ENCODE measurements at regions not wholly inside any gene's neighbourhood (a gene's known extent, or its start where the extent isn't known, plus 50 kb on each side); places are given as distances from the start of the nearest gene placed in this dataset.

DNA sequence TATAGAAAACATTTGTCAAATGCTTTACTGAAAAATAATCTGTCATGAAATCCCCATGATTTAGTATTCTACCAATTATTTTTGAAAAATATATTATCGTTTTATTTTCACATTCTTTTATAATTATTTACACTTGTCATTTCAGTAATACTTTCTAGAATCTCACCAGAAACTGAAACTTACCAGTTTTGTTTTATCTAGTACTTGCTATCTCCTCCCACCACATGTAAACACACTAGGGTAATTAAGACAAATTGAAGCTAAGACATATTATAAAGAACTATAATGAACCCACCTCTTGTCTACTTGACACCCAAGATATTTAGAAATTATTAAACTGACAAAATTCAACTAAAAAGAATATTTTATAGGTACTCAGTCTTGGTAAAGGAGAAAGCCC, 51.5 kb upstream of the GRM3 start:
- no peak for DNase-seq (ENCODE audit: low read depth)
- TF ChIP-seq, protein P1, sequence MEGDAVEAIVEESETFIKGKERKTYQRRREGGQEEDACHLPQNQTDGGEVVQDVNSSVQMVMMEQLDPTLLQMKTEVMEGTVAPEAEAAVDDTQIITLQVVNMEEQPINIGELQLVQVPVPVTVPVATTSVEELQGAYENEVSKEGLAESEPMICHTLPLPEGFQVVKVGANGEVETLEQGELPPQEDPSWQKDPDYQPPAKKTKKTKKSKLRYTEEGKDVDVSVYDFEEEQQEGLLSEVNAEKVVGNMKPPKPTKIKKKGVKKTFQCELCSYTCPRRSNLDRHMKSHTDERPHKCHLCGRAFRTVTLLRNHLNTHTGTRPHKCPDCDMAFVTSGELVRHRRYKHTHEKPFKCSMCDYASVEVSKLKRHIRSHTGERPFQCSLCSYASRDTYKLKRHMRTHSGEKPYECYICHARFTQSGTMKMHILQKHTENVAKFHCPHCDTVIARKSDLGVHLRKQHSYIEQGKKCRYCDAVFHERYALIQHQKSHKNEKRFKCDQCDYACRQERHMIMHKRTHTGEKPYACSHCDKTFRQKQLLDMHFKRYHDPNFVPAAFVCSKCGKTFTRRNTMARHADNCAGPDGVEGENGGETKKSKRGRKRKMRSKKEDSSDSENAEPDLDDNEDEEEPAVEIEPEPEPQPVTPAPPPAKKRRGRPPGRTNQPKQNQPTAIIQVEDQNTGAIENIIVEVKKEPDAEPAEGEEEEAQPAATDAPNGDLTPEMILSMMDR (IDR thresholded peaks at IDR 0.05; ENCODE audit: insufficient read depth, low read depth, low read length, missing control alignments): no peak
- H3K4me3 ChIP-seq (ENCODE audit: low read length): no peak overlapping the region

GRCh38 chr7:86574006-86574405, 69.7 kb upstream of the GRM3 start:
- no peak overlapping the region for H3K4me3 ChIP-seq (ENCODE audit: low read length)
- TF ChIP-seq, protein P1 (IDR thresholded peaks at IDR 0.05; ENCODE audit: insufficient read depth, low read depth, low read length, missing control alignments): no peak
- no peak for DNase-seq (ENCODE audit: low read depth)

DNA sequence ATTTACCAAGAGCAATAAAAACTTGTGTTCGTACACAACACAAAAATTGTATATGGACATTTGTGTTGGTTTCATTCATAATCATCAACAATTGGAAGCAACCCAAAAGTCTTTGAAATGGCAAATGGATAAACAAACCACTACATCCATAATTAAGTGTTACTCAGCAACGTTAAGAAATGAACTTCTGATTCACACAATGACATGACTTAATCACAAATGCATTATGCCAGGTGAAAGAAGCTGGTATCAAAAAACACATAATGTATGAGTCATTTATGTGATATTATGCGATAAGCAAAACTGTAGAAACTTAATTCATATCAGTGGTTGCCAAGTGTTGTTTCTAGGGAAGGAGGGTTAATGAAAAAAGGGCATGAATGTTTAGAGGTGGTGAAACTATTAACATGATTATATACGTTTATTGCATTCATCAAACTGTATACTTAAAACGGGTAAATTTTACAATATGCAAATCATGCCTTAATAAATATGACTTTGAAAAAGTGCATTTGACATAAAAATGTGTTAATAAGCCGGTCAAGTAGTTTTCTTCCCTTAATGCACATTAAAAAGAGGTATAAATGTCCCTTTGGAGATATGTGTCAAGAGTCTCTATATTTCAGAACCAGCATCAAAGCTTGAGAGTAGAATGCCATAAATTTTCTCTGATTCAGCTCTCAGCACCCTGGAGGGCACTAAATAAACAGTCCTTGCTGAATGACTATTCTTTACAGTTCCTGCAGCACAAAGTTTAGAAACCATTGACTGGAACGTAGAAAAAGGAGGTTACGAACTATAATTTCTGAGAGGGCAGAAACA, 84.8 kb upstream of the GRM3 start:
- peak; percentile 56 for DNase-seq (ENCODE audit: low read depth)
- TF ChIP-seq, protein P1 (IDR thresholded peaks at IDR 0.05; ENCODE audit: insufficient read depth, low read depth, low read length, missing control alignments): no peak
- H3K4me3 ChIP-seq (ENCODE audit: low read length): no peak overlapping the region

DNA sequence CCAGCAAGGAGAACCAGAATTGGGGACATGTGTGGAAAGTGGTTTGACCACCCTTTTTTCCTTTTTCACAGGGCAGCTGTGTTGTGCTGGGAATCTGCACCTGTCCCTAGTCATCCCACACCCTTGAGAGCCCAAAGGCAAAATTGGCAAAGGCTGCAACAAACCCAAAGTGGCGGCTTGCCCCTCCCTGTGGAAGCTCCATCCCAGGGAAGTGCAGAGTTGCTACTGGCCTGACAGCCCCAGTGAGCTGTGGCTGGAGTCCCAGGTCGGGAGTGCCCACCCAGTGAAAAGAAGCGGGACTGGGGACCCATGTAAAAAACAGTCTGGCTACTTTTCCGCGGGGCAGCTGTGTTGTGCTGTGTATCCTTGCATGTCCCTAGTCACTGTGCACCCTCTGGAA, 109.1 kb upstream of the GRM3 start:
- TF ChIP-seq, protein P1 (IDR thresholded peaks at IDR 0.05; ENCODE audit: insufficient read depth, low read depth, low read length, missing control alignments): no peak

DNA sequence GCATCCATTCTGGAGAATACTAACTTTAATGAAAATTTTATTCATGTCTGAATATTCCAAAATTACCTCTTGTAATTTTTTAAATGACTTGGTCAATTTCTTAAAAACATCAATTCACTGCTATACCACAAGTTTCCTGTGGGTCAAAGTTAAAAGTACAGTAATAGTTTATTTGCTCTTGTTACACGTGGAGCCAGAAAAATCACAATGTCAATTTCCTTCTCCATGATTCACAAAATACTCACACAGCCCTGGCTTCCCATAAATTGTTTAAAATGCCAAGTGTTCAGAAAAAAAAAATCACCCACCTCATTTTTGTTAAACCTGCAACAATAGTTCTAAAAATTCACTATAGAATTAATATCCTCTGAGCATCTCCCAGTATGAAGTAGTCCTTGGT, 139.5 kb upstream of the GRM3 start:
- TF ChIP-seq, protein P1 (IDR thresholded peaks at IDR 0.05; ENCODE audit: insufficient read depth, low read depth, low read length, missing control alignments): no peak
- no peak for DNase-seq (ENCODE audit: low read depth)
- no peak overlapping the region for H3K4me3 ChIP-seq (ENCODE audit: low read length)

More for the DNA sequence above, 109.1 kb upstream of the GRM3 start:
- DNase-seq (ENCODE audit: low read depth): no peak
- H3K4me3 ChIP-seq (ENCODE audit: low read length): no peak overlapping the region

DNA sequence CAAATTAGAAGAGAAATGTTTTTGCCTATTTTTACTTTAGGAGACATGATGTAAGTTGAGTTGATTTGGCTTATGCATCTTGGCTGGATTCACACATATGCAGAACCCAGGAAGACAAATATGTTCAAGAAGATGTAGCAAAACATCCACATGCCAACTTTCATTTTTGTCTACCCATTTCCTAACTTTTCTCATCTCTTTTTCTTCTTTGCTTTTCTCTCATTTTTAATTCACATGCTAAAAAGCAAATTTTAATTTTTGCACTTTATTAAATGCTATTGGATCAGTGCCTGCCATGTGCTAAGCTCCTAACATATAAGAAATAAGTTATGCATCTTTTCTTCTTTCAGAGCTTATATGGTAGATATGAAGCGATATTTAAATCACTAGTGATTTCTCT, 143.7 kb upstream of the GRM3 start:
- DNase-seq (ENCODE audit: low read depth): no peak
- TF ChIP-seq, protein P1 (IDR thresholded peaks at IDR 0.05; ENCODE audit: insufficient read depth, low read depth, low read length, missing control alignments): no peak
- H3K4me3 ChIP-seq (ENCODE audit: low read length): no peak overlapping the region

DNA sequence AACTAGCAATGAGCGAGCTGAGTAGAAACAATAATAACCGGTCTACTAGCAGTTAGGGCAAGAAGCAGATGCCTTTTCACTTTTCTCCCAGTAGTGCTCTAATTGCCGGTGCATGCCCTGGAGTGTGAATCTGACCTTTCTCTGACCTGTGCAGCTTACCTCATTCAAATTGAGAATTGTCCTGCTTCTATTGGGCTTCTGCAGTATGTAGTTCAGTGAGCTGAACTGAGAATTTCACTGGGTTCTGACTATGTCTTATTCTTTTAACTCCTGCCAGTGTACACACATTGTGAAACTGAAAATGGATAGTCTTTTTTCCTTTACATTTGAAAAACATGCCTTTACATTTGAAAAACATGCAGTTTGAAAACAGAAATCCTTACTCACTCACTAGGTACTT, 157.9 kb upstream of the GRM3 start:
- TF ChIP-seq, protein P1 (IDR thresholded peaks at IDR 0.05; ENCODE audit: insufficient read depth, low read depth, low read length, missing control alignments): no peak
- no peak for DNase-seq (ENCODE audit: low read depth)
- no peak overlapping the region for H3K4me3 ChIP-seq (ENCODE audit: low read length)

Measured in epithelial cell of esophagus (primary cell).